C4-2B (cell line): ENCODE measurements at regions not wholly inside any gene's neighbourhood (a gene's known extent, or its start where the extent isn't known, plus 50 kb on each side); places are given as distances from the start of the nearest gene placed in this dataset.

Source experiments
- ZFX ChIP-seq: fragments of 450-650 bp; IDR thresholded peaks from 2 replicates; pipeline ENCODE4 v1.6.1; 2017
- TF ChIP-seq, protein P1 (sequence below): fragments of 450-650 bp; conservative IDR thresholded peaks from 2 replicates; pipeline ENCODE4 v1.5.1; 2017; ENCODE audit warnings: mild to moderate bottlenecking

DNA sequence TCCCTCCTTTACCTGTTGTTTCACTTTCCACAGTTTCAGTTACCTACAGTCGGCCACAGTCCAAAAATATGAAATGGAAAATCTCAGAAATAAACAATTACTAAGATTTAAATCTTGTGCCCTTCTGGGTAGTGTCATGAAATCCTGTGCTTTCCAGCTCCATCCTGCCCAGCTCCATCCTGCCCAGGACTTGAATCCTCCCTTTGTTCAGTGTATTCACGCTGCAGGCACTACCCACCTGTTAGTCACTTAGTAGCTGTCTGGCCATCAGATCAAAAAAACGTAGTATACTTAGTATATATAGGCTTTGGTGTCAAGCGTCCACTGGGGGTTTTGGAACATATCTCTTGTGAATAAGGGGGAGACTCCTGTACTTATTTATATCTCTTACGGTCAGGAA lies 329.0 kb upstream of the SEMA6D start:
- TF ChIP-seq, protein P1, sequence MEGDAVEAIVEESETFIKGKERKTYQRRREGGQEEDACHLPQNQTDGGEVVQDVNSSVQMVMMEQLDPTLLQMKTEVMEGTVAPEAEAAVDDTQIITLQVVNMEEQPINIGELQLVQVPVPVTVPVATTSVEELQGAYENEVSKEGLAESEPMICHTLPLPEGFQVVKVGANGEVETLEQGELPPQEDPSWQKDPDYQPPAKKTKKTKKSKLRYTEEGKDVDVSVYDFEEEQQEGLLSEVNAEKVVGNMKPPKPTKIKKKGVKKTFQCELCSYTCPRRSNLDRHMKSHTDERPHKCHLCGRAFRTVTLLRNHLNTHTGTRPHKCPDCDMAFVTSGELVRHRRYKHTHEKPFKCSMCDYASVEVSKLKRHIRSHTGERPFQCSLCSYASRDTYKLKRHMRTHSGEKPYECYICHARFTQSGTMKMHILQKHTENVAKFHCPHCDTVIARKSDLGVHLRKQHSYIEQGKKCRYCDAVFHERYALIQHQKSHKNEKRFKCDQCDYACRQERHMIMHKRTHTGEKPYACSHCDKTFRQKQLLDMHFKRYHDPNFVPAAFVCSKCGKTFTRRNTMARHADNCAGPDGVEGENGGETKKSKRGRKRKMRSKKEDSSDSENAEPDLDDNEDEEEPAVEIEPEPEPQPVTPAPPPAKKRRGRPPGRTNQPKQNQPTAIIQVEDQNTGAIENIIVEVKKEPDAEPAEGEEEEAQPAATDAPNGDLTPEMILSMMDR: no peak
- TF ChIP-seq ZFX: no peak
